HUES64 (cell line): ENCODE measurements at regions not wholly inside any gene's neighbourhood (a gene's known extent, or its start where the extent isn't known, plus 50 kb on each side); places are given as distances from the start of the nearest gene placed in this dataset.

Experiments
- H3K27ac ChIP-seq: 2 replicates; pipeline ENCODE4 v1.7.0; 2013; ENCODE audit warnings: low read depth, low read length, inconsistent platforms
- H3K27me3 ChIP-seq: 2 replicates; pipeline ENCODE4 v1.6.1; 2013; ENCODE audit warnings: mild to moderate bottlenecking, low read length; ENCODE audit not compliant: insufficient read depth
- H3K36me3 ChIP-seq: 2 replicates; pipeline ENCODE4 v1.6.1; 2013; ENCODE audit warnings: mild to moderate bottlenecking, low read length; ENCODE audit not compliant: insufficient read depth
- H3K4me1 ChIP-seq: 2 replicates; pipeline ENCODE4 v1.6.1; 2013; ENCODE audit warnings: mild to moderate bottlenecking, low read length, moderate library complexity; ENCODE audit not compliant: insufficient read depth
- H3K4me3 ChIP-seq: 2 replicates; pipeline ENCODE4 v1.5.1; 2013; ENCODE audit warnings: mild to moderate bottlenecking, low read length, moderate library complexity
- H3K9ac ChIP-seq: 2 replicates; pipeline ENCODE4 v1.6.1; 2013; ENCODE audit warnings: mild to moderate bottlenecking, low read depth, low read length
- H3K9me3 ChIP-seq: 2 replicates; pipeline ENCODE4 v1.6.1; 2013; ENCODE audit warnings: low read depth, low read length; ENCODE audit not compliant: insufficient read depth
- WGBS: fragments of 150-250, 120-280 bp; methylation state at CpG from one replicate; pipeline ENCODE4 v1.1.7; 2013; ENCODE audit warnings: missing lambda C conversion rate; 5-methylcytosine and 5-hydroxymethylcytosine counted together

- Histone ChIP-seq H3K36me3 (no peaks in the 10 kb centered on the region), H3K27ac (no peak overlapping the region), H3K9ac (no peak overlapping the region), H3K4me1 (no peaks in the 10 kb centered on the region), H3K27me3 (no peaks in the 10 kb centered on the region), H3K9me3 (peaks cover 90% of the 10 kb centered on the region), H3K4me3 (no peak overlapping the region)
- 84% methylated on average over 5 of the region's 5 CpGs for WGBS
Observed at GRCh38 chr7:57342954-57343353, 107.0 kb upstream of the ZNF716 start.

- 72% methylated on average over 14 of the region's 15 CpGs for WGBS
- no peaks in the 10 kb centered on the region for H3K27me3 ChIP-seq
- H3K36me3 ChIP-seq, result no peaks in the 10 kb centered on the region
- H3K4me1 ChIP-seq, result no peaks in the 10 kb centered on the region
- no peak overlapping the region for H3K27ac ChIP-seq
- H3K9ac ChIP-seq, result no peak overlapping the region
- no peak overlapping the region for H3K4me3 ChIP-seq
- H3K9me3 ChIP-seq, result peaks cover 91% of the 10 kb centered on the region
Observed at GRCh38 chr7:57343901-57344622, 105.9 kb upstream of the ZNF716 start.

- no peak overlapping the region for H3K27ac ChIP-seq
- H3K36me3 ChIP-seq, result no peaks in the 10 kb centered on the region
- 75% methylated on average over 4 of the region's 4 CpGs for WGBS
- no peak overlapping the region for H3K4me3 ChIP-seq
- no peaks in the 10 kb centered on the region for H3K27me3 ChIP-seq
- no peaks in the 10 kb centered on the region for H3K4me1 ChIP-seq
- H3K9ac ChIP-seq, result no peak overlapping the region
- H3K9me3 ChIP-seq, result peaks cover 97% of the 10 kb centered on the region
Observed at GRCh38 chr7:57344957-57345356, 105.0 kb upstream of the ZNF716 start.

GRCh38 chr7:57348646-57349269, 101.2 kb upstream of the ZNF716 start:
- H3K9me3 ChIP-seq, result peaks cover 94% of the 10 kb centered on the region

GRCh38 chr7:57354195-57354594, 95.8 kb upstream of the ZNF716 start:
- 88% methylated on average over 3 of the region's 3 CpGs for WGBS
- H3K4me3 ChIP-seq, result no peak overlapping the region
- no peaks in the 10 kb centered on the region for H3K4me1 ChIP-seq
- peaks cover 88% of the 10 kb centered on the region for H3K9me3 ChIP-seq
- H3K9ac ChIP-seq, result no peak overlapping the region
- H3K27ac ChIP-seq, result no peak overlapping the region
- no peaks in the 10 kb centered on the region for H3K27me3 ChIP-seq
- no peaks in the 10 kb centered on the region for H3K36me3 ChIP-seq

More at GRCh38 chr7:57348646-57349269, 101.2 kb upstream of the ZNF716 start:
- Histone ChIP-seq H3K27ac (no peak overlapping the region), H3K4me1 (no peaks in the 10 kb centered on the region), H3K9ac (no peak overlapping the region), H3K36me3 (no peaks in the 10 kb centered on the region), H3K27me3 (no peaks in the 10 kb centered on the region), H3K4me3 (no peak overlapping the region)
- WGBS, result 72% methylated on average over 7 of the region's 7 CpGs

GRCh38 chr7:57354679-57355338, 95.2 kb upstream of the ZNF716 start:
- Histone ChIP-seq H3K27ac (no peak overlapping the region), H3K4me1 (no peaks in the 10 kb centered on the region), H3K4me3 (no peak overlapping the region), H3K36me3 (no peaks in the 10 kb centered on the region), H3K9ac (no peak overlapping the region), H3K27me3 (no peaks in the 10 kb centered on the region), H3K9me3 (peaks cover 88% of the 10 kb centered on the region)
- WGBS, result 91% methylated on average over 10 of the region's 12 CpGs

GRCh38 chr7:57361406-57361805, 88.6 kb upstream of the ZNF716 start:
- peaks cover 90% of the 10 kb centered on the region for H3K9me3 ChIP-seq
- H3K36me3 ChIP-seq, result no peaks in the 10 kb centered on the region

GRCh38 chr7:57362868-57363267, 87.1 kb upstream of the ZNF716 start:
- Histone ChIP-seq H3K27ac (no peak overlapping the region), H3K36me3 (no peaks in the 10 kb centered on the region), H3K4me3 (no peak overlapping the region), H3K27me3 (no peaks in the 10 kb centered on the region), H3K9me3 (peaks cover 96% of the 10 kb centered on the region), H3K4me1 (no peaks in the 10 kb centered on the region), H3K9ac (no peak overlapping the region)
- 79% methylated on average over 3 of the region's 5 CpGs for WGBS

More at GRCh38 chr7:57361406-57361805, 88.6 kb upstream of the ZNF716 start:
- Histone ChIP-seq H3K27me3 (no peaks in the 10 kb centered on the region), H3K4me3 (no peak overlapping the region), H3K27ac (no peak overlapping the region), H3K4me1 (no peaks in the 10 kb centered on the region), H3K9ac (no peak overlapping the region)
- 91% methylated on average over 2 of the region's 2 CpGs for WGBS

GRCh38 chr7:57363321-57363720, 86.7 kb upstream of the ZNF716 start:
- 70% methylated on average over 8 of the region's 8 CpGs for whole genome bisulfite sequencing
- H3K9me3 ChIP-seq, result peaks cover 95% of the 10 kb centered on the region
- H3K36me3 ChIP-seq, result no peaks in the 10 kb centered on the region
- no peak overlapping the region for H3K4me3 ChIP-seq
- H3K9ac ChIP-seq, result no peak overlapping the region
- no peaks in the 10 kb centered on the region for H3K4me1 ChIP-seq
- no peaks in the 10 kb centered on the region for H3K27me3 ChIP-seq
- no peak overlapping the region for H3K27ac ChIP-seq

- Histone ChIP-seq H3K27ac (no peak overlapping the region), H3K36me3 (no peaks in the 10 kb centered on the region), H3K9ac (no peak overlapping the region), H3K4me1 (no peaks in the 10 kb centered on the region), H3K4me3 (no peak overlapping the region), H3K9me3 (peaks cover 91% of the 10 kb centered on the region), H3K27me3 (no peaks in the 10 kb centered on the region)
- 80% methylated on average over 17 of the region's 17 CpGs for WGBS
Observed at GRCh38 chr7:57364933-57365710, 84.9 kb upstream of the ZNF716 start.

GRCh38 chr7:57367171-57367570, 82.8 kb upstream of the ZNF716 start:
- Histone ChIP-seq H3K36me3 (no peaks in the 10 kb centered on the region), H3K27me3 (no peaks in the 10 kb centered on the region), H3K4me1 (no peaks in the 10 kb centered on the region), H3K9me3 (peaks cover 93% of the 10 kb centered on the region), H3K9ac (no peak overlapping the region), H3K4me3 (no peak overlapping the region), H3K27ac (no peak overlapping the region)
- WGBS, result 85% methylated on average over 6 of the region's 6 CpGs
